HG02970 (cell line): ENCODE measurements at regions not wholly inside any gene's neighbourhood (a gene's known extent, or its start where the extent isn't known, plus 50 kb on each side); places are given as distances from the start of the nearest gene placed in this dataset.

ENCODE experiments used
- ATAC-seq: cut with Tn5 transposase; IDR thresholded peaks from one replicate; pipeline ENCODE4 v1.9.1; 2021; ENCODE audit warnings: mild to moderate bottlenecking, moderate library complexity, moderate number of reproducible peaks; ENCODE audit not compliant: unreplicated experiment, low FRiP score

GRCh38 chr6:23388086-23388783 is 737.8 kb upstream of the NRSN1 start:
- ATAC-seq = no peak

GRCh38 chr6:23389386-23389785 is 736.6 kb upstream of the NRSN1 start:
- no peak for ATAC-seq

GRCh38 chr6:23390221-23390620 is 735.8 kb upstream of the NRSN1 start:
- no peak for ATAC-seq

DNA sequence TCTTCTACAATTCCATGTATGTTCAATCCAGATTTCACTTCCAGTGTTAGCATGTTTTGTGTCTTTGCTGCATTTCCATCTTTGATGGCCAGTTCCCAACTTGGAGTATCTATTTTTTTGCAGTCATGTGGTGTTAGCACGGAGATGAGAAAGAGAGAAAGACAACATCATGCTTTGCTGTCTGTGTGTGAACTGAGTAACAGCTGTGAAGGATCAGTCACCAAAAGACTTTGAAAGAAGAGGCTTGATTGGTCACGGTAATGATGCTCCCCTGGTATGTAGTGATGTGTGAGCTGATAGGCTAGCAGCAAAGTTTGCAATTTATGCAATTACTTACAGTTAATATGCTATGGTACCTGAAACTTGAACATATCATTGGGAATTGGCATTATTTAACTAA is 731.3 kb upstream of the NRSN1 start:
- no peak for ATAC-seq

DNA sequence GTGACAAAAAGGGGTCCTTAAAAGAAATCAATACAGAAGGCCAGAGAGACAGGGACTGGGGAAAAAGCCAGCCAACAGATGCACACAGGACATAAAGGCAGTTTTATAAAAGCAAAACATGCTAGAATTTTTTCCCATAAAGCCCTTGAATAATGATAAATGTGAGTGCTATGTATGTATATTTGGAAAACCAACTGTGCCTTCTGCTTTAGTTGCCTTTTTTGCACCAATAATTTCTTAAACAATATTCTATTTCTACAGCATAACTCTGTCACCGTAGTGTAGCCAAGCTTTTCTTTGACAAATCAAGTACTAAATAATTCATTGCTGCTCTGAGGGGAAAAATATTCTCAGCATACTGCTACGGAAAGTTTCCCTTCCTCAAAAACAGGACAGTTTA is 730.6 kb upstream of the NRSN1 start:
- ATAC-seq = no peak

- no peak for ATAC-seq
Measured at GRCh38 chr6:23396949-23397348, 729.1 kb upstream of the NRSN1 start.

- no peak for ATAC-seq
Measured at GRCh38 chr6:23403460-23403859, 722.6 kb upstream of the NRSN1 start.

GRCh38 chr6:23409531-23409930 is 716.5 kb upstream of the NRSN1 start:
- ATAC-seq = no peak

GRCh38 chr6:23410439-23410838 is 715.6 kb upstream of the NRSN1 start:
- ATAC-seq = no peak

DNA sequence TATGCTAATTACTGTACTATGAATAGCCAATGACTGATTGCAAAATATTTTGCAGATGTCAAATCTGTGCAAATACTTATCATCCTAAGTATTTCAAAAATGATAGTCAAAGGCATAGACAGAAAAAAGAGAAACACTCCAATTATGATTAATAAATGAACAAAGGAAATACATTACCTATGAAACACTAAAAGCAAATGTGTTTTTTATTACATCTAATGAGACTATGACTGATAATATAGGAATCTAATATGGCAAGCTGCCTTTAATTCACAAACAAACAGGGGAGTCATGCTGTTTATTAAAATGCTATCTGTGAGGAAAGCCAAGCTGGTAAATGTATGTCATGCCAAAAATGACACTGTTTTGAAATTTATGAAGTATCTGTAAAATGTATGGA is 713.2 kb upstream of the NRSN1 start:
- no peak for ATAC-seq

GRCh38 chr6:23413327-23414050 is 712.5 kb upstream of the NRSN1 start:
- ATAC-seq = no peak

DNA sequence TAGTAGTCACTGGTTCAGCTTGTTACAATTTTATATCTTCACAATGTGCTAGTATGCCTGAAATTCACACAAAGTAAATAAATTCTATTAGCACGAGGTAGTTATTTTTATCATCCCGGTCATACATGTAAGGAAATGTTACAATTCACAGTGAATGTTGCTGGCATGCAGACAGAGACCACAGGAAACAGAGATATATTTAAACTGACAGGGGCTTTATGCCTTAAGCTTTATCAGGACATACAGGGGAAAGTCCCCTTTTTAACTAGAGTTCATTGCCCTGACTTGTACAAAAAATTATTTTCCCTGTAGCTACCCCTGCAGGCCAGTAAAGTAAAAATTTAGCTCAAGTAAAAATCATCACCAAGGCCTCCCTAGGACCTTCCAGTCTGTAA is 712.0 kb upstream of the NRSN1 start:
- no peak for ATAC-seq

DNA sequence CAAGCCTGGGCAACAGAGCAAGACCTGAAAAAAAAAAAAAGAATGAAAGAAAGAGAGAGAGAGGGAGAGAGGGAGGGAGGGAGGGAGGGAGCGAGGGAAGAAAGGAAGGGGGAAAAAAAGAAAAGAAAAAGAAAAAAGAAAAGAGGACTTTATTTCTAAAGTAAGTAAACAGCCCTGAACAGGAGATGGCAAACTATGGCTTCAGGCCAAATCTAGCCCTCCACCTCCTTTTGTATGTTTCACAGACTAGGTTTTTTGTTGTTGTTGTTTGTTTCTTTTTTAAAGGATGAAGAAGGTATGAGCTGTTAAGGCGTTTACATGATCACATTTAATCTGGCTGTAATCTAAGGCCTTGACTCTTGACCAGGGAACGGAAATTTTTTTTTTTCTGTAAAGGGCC is 711.1 kb upstream of the NRSN1 start:
- no peak for ATAC-seq

DNA sequence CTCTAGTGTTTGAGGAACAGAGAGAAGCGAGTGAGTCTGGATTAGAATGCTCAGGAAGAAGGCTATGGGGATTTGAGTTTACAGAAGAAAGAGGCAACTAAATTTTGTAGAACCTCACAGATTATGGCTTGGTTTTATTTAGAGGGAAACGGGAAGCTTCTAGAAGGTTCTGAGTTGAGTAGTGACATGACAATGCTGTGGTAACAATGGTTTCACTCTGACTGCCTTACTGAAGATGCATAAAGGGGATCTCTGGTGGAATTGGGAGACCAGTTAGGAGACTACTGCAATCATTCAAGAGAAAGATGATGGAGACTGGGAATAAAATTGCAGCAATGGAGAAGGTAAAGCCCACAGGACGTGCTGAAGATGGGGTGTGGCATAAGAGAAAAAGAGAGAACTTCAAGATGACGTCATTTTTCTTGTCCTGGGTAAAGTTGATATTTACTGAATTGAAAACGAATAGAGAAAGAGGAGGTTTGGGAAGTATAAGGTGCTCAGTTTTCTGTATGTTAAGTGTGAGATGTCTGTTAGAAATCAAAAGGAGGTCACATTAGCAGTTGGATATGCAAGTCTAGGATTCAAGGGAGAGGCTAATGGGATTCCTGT is 710.1 kb upstream of the NRSN1 start:
- no peak for ATAC-seq

- ATAC-seq = no peak
Measured at GRCh38 chr6:23417133-23417532, 708.9 kb upstream of the NRSN1 start.

- ATAC-seq = no peak
Measured at GRCh38 chr6:23418095-23418494, 707.9 kb upstream of the NRSN1 start.

GRCh38 chr6:23419046-23419445 is 707.0 kb upstream of the NRSN1 start:
- ATAC-seq = no peak

DNA sequence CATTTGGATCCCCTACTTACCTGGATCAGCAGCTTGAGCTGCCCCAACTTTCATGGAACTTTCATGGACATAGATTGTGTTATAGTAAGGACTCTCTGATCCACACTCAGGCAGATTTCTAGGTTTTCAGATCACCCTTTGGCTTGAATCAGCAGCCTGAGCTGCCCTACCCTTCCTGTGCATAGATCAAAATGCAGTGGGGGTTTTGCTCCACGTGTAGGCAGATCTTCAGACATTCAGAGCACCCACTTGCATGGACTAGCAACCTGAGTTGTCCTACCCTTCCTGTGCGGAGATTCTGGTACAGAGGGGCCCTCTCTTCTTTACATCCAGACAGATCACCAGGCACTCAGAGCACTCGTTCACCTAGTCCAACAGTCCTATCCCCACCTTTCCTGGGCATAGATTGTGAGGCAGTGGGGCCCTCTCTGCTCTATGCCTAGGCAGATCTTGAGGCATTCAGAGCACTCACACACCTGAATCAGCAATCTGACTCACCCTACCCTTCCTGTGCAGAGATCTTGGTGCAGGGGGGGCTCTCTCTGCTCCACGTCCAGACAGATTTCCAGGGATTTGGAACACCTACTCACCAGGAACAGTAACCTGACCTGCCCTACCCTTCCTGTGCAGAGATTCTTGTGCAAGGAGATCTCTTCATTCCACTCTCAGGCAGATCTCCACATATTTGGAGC is 705.2 kb upstream of the NRSN1 start:
- no peak for ATAC-seq

GRCh38 chr6:23424584-23424983 is 701.4 kb upstream of the NRSN1 start:
- no peak for ATAC-seq

GRCh38 chr6:23435126-23435525 is 690.9 kb upstream of the NRSN1 start:
- no peak for ATAC-seq

DNA sequence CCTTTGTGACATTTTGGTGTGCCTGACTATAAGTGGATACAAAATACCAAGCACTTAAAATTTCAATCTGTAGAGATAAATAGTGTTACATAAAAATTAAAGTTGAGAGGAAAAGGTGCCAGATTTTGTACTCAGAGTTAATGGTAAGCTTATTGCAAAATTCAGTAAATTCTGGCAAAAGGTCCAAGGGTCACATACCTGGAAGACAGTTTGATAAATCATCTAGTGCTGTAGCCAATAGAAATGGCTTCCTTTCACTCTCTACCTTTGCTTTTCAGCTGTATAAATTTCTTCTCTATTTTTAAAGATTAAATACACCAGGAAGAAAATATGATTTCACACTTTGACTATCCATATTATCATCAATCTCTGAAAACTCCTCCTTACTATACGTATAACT is 690.2 kb upstream of the NRSN1 start:
- no peak for ATAC-seq
